ENCODE measurements at regions not wholly inside any gene's neighbourhood (a gene's known extent, or its start where the extent isn't known, plus 50 kb on each side); places are given as distances from the start of the nearest gene placed in this dataset.

- H3K27me3 ChIP-seq (ENCODE audit: insufficient read depth, low read length, poor library complexity), result no peaks in the 10 kb centered on the region
- H3K36me3 ChIP-seq (ENCODE audit: insufficient read depth, low read length), result no peaks in the 10 kb centered on the region
- no peak overlapping the region for H2AFZ ChIP-seq (ENCODE audit: low read depth, low read length)
- no peaks in the 10 kb centered on the region for H4K20me1 ChIP-seq (ENCODE audit: insufficient read depth, low read length)
- TF ChIP-seq EZH2 (IDR thresholded peaks at IDR 0.05; ENCODE audit: borderline replicate concordance, low read depth, low read length, severe bottlenecking) (no peak), CTCF (IDR thresholded peaks at IDR 0.05; ENCODE audit: borderline replicate concordance, extremely low read depth, low read length, poor library complexity, severe bottlenecking) (no peak)
- no peak overlapping the region for H3K4me3 ChIP-seq (ENCODE audit: low read depth in 1 of 2, low read length in 2 of 2)
- H3K27ac ChIP-seq (ENCODE audit: low read length), result no peak overlapping the region
- H3K9me3 ChIP-seq (ENCODE audit: insufficient read depth, low read length, severe bottlenecking), result no peaks in the 10 kb centered on the region
- ATAC-seq (ENCODE audit: insufficient read depth, low read depth) (no peak), DNase-seq (no peak)
- no peak overlapping the region for H3K4me2 ChIP-seq (ENCODE audit: insufficient read depth, low read length)
- H3K4me1 ChIP-seq (ENCODE audit: insufficient read depth, low read length), result no peaks in the 10 kb centered on the region
- no peak overlapping the region for H3K9ac ChIP-seq (ENCODE audit: low read depth, low read length)
- H3K79me2 ChIP-seq (ENCODE audit: insufficient read depth, low read length), result no peaks in the 10 kb centered on the region
Observed at GRCh38 chr1:101165954-101166353, 70.9 kb upstream of the S1PR1 start.

GRCh38 chr1:101165532-101165931 lies 71.3 kb upstream of the S1PR1 start:
- no peaks in the 10 kb centered on the region for H3K79me2 ChIP-seq (ENCODE audit: insufficient read depth, low read length)
- no peaks in the 10 kb centered on the region for H4K20me1 ChIP-seq (ENCODE audit: insufficient read depth, low read length)
- H3K27me3 ChIP-seq (ENCODE audit: insufficient read depth, low read length, poor library complexity), result no peaks in the 10 kb centered on the region
- H3K4me2 ChIP-seq (ENCODE audit: insufficient read depth, low read length), result no peak overlapping the region
- no peak overlapping the region for H3K9ac ChIP-seq (ENCODE audit: low read depth, low read length)
- no peaks in the 10 kb centered on the region for H3K4me1 ChIP-seq (ENCODE audit: insufficient read depth, low read length)
- no peaks in the 10 kb centered on the region for H3K9me3 ChIP-seq (ENCODE audit: insufficient read depth, low read length, severe bottlenecking)
- no peaks in the 10 kb centered on the region for H3K36me3 ChIP-seq (ENCODE audit: insufficient read depth, low read length)
- no peak overlapping the region for H2AFZ ChIP-seq (ENCODE audit: low read depth, low read length)
- no peak for DNase-seq
- H3K27ac ChIP-seq (ENCODE audit: low read length), result no peak overlapping the region
- no peak overlapping the region for H3K4me3 ChIP-seq (ENCODE audit: low read depth in 1 of 2, low read length in 2 of 2)
- no peak for ATAC-seq (ENCODE audit: insufficient read depth, low read depth)
- TF ChIP-seq CTCF (IDR thresholded peaks at IDR 0.05; ENCODE audit: borderline replicate concordance, extremely low read depth, low read length, poor library complexity, severe bottlenecking) (no peak), EZH2 (IDR thresholded peaks at IDR 0.05; ENCODE audit: borderline replicate concordance, low read depth, low read length, severe bottlenecking) (no peak)

GRCh38 chr1:101164776-101165175 lies 72.0 kb upstream of the S1PR1 start:
- H3K27ac ChIP-seq (ENCODE audit: low read length), result no peak overlapping the region
- no peak for ATAC-seq (ENCODE audit: insufficient read depth, low read depth)
- H3K9ac ChIP-seq (ENCODE audit: low read depth, low read length), result no peak overlapping the region
- no peak overlapping the region for H2AFZ ChIP-seq (ENCODE audit: low read depth, low read length)
- no peaks in the 10 kb centered on the region for H3K4me1 ChIP-seq (ENCODE audit: insufficient read depth, low read length)
- DNase-seq, result no peak
- H4K20me1 ChIP-seq (ENCODE audit: insufficient read depth, low read length), result no peaks in the 10 kb centered on the region
- H3K4me2 ChIP-seq (ENCODE audit: insufficient read depth, low read length), result no peak overlapping the region
- no peak overlapping the region for H3K4me3 ChIP-seq (ENCODE audit: low read depth in 1 of 2, low read length in 2 of 2)
- no peaks in the 10 kb centered on the region for H3K79me2 ChIP-seq (ENCODE audit: insufficient read depth, low read length)
- TF ChIP-seq CTCF (IDR thresholded peaks at IDR 0.05; ENCODE audit: borderline replicate concordance, extremely low read depth, low read length, poor library complexity, severe bottlenecking), result no peak
- TF ChIP-seq EZH2 (IDR thresholded peaks at IDR 0.05; ENCODE audit: borderline replicate concordance, low read depth, low read length, severe bottlenecking), result no peak
- no peaks in the 10 kb centered on the region for H3K9me3 ChIP-seq (ENCODE audit: insufficient read depth, low read length, severe bottlenecking)
- no peaks in the 10 kb centered on the region for H3K36me3 ChIP-seq (ENCODE audit: insufficient read depth, low read length)
- H3K27me3 ChIP-seq (ENCODE audit: insufficient read depth, low read length, poor library complexity), result no peaks in the 10 kb centered on the region

All from DND-41 (cell line).